SK-N-SH (cell line): ENCODE measurements at regions not wholly inside any gene's neighbourhood (a gene's known extent, or its start where the extent isn't known, plus 50 kb on each side); places are given as distances from the start of the nearest gene placed in this dataset.

ENCODE experiments used
- CTCF ChIA-PET: fragments of 300-600, 350-600 bp; formaldehyde crosslinking; extraction: SDS; loops from one replicate; lab custom pipeline; 2021; lab: Yijun Ruan, JAX
- POLR2A ChIA-PET: fragments of 350-600 bp; sonication (Branson Sonifier 250); formaldehyde crosslinking; extraction: SDS; loops from one replicate; lab custom pipeline; 2020; ENCODE audit warnings: antibody characterized with exemption, inconsistent platforms; lab: Yijun Ruan, JAX
- DNase-seq: peaks from one replicate; pipeline ENCODE4 v3.0.0; 2012
- H2AFZ ChIP-seq: fragments of 200-600 bp; sonication (generic); 2 replicates; pipeline ENCODE4 v1.8.1; 2016; ENCODE audit warnings: antibody characterized with exemption, mild to moderate bottlenecking, low read depth
- H3F3A ChIP-seq: fragments of 200-600 bp; sonication (generic); replicated peaks from 2 replicates; pipeline ENCODE3; 2016; ENCODE audit warnings: antibody characterized with exemption, mild to moderate bottlenecking; ENCODE audit not compliant: insufficient read depth
- H3K27ac ChIP-seq, 2 experiments: fragments of 200-500 bp in 1 of 2; fragments of 200-600 bp in 1 of 2; sonication (Bioruptor generic) in 1 of 2; sonication (generic), shearing (Covaris generic) in 1 of 2; 2 replicates each; pipeline versions ENCODE4 v1.5.1 to v1.6.1; 2014 to 2016; ENCODE audit warnings: low read depth in 2 of 2, inconsistent platforms in 1 of 2, low read length in 1 of 2, mild to moderate bottlenecking in 1 of 2, mixed read lengths in 1 of 2
- H3K27me3 ChIP-seq: fragments of 200-600 bp; sonication (generic), shearing (Covaris generic); 2 replicates; pipeline ENCODE4 v1.6.1; 2016; ENCODE audit warnings: mixed run types; ENCODE audit not compliant: insufficient read depth
- H3K36me3 ChIP-seq, 2 experiments: fragments of 200-500 bp in 1 of 2; fragments of 200-600 bp in 1 of 2; sonication (Bioruptor generic) in 1 of 2; sonication (generic) in 1 of 2; replicated peaks in 1 of 2; 2 replicates each; pipeline versions ENCODE3 to v1.5.1; 2014 to 2016; ENCODE audit warnings: low read length in 1 of 2, mild to moderate bottlenecking in 1 of 2; ENCODE audit not compliant: insufficient read depth in 2 of 2, control insufficient read depth in 1 of 2
- H3K4me1 ChIP-seq, 2 experiments: fragments of 200-500 bp in 1 of 2; fragments of 200-600 bp in 1 of 2; sonication (Bioruptor generic) in 1 of 2; sonication (generic), shearing (Covaris generic) in 1 of 2; 2 replicates each; pipeline versions ENCODE4 v1.5.1 to v1.6.1; 2014 to 2016; ENCODE audit warnings: low read depth in 1 of 2, low read length in 1 of 2, mixed run types in 1 of 2; ENCODE audit not compliant: insufficient read depth in 2 of 2, control insufficient read depth in 1 of 2
- H3K4me2 ChIP-seq: fragments of 200-600 bp; sonication (generic), shearing (Covaris generic); 2 replicates; pipeline ENCODE4 v1.6.1; 2017; ENCODE audit warnings: mixed run types
- H3K4me3 ChIP-seq, 2 experiments: fragments of 200-500 bp in 1 of 2; fragments of 200-600 bp in 1 of 2; sonication (Bioruptor generic) in 1 of 2; sonication (generic), shearing (Covaris generic) in 1 of 2; 2 replicates each; pipeline versions ENCODE4 v1.5.1 to v1.8.1; 2014 to 2016; ENCODE audit warnings: low read depth in 2 of 2, inconsistent platforms in 1 of 2, low read length in 1 of 2, mild to moderate bottlenecking in 1 of 2, mixed read lengths in 1 of 2, moderate library complexity in 1 of 2
- H3K79me2 ChIP-seq: fragments of 200-600 bp; sonication (generic); 2 replicates; pipeline ENCODE4 v1.8.1; 2017; ENCODE audit warnings: mild to moderate bottlenecking; ENCODE audit not compliant: insufficient read depth
- H3K9ac ChIP-seq: fragments of 200-600 bp; sonication (generic); 2 replicates; pipeline ENCODE4 v1.6.1; 2017; ENCODE audit warnings: mixed run types
- H3K9me2 ChIP-seq: fragments of 200-600 bp; sonication (generic); 2 replicates; pipeline ENCODE4 v1.6.1; 2017; ENCODE audit warnings: mixed run types
- H3K9me3 ChIP-seq: fragments of 200-600 bp; sonication (generic); 2 replicates; pipeline ENCODE4 v1.6.1; 2017; ENCODE audit warnings: mixed run types, mild to moderate bottlenecking, moderate library complexity
- H4K20me1 ChIP-seq: fragments of 200-600 bp; sonication (generic); 2 replicates; pipeline ENCODE4 v1.6.1; 2017; ENCODE audit warnings: mild to moderate bottlenecking, mixed run types; ENCODE audit not compliant: insufficient read depth
- EP300 ChIP-seq, 2 experiments: IDR thresholded peaks; 2 replicates each; pipeline versions ENCODE4 v1.4.0 to v1.6.1; 2012; ENCODE audit warnings: borderline replicate concordance in 1 of 2, low read depth in 1 of 2, low read length in 1 of 2
- EZH2phosphoT487 ChIP-seq: fragments of 200-600 bp; sonication (generic); IDR thresholded peaks from 2 replicates; pipeline ENCODE4 v1.6.1; 2017; ENCODE audit warnings: low read depth, mixed run types, mild to moderate bottlenecking, antibody characterized with exemption, moderate library complexity, borderline replicate concordance
- GABPA ChIP-seq: IDR thresholded peaks from 2 replicates; pipeline ENCODE4 v1.4.0; 2012; ENCODE audit warnings: low read depth, mild to moderate bottlenecking
- JUND ChIP-seq: IDR thresholded peaks from 2 replicates; pipeline ENCODE4 v1.4.0; 2012
- POLR2AphosphoS5 ChIP-seq: IDR thresholded peaks from 2 replicates; pipeline ENCODE4 v1.6.1; 2012; ENCODE audit warnings: low read depth, low read length
- RAD21 ChIP-seq: IDR thresholded peaks from 2 replicates; pipeline ENCODE4 v1.6.1; 2012; ENCODE audit warnings: mild to moderate bottlenecking, low read length
- REST ChIP-seq: IDR thresholded peaks from 2 replicates; pipeline ENCODE4 v1.6.1; 2012; ENCODE audit warnings: mild to moderate bottlenecking, low read depth, low read length, moderate library complexity
- RFX5 ChIP-seq: IDR thresholded peaks from 2 replicates; pipeline ENCODE4 v1.6.1; 2012; ENCODE audit warnings: mild to moderate bottlenecking, improper control_type of control experiment, low read length
- SIN3A ChIP-seq: IDR thresholded peaks from 2 replicates; pipeline ENCODE4 v1.6.1; 2012; ENCODE audit warnings: low read depth, mild to moderate bottlenecking, low read length, moderate library complexity, borderline replicate concordance
- SMC3 ChIP-seq: IDR thresholded peaks from 2 replicates; pipeline ENCODE4 v1.6.1; 2012; ENCODE audit warnings: low read depth, low read length, improper control_type of control experiment
- TEAD4 ChIP-seq: IDR thresholded peaks from 2 replicates; pipeline ENCODE4 v1.4.0; 2012; ENCODE audit warnings: mild to moderate bottlenecking, borderline replicate concordance; ENCODE audit not compliant: insufficient read depth
- ZBTB33 ChIP-seq: IDR thresholded peaks from 2 replicates; pipeline ENCODE4 v1.4.0; 2012; ENCODE audit warnings: low read depth, borderline replicate concordance
- WGBS: methylation state at CpG from one replicate; pipeline ENCODE4 v1.1.6; 2017; ENCODE audit warnings: low lambda C conversion rate; 5-methylcytosine and 5-hydroxymethylcytosine counted together
- TF ChIP-seq, protein P1 (sequence below): IDR thresholded peaks from 2 replicates; pipeline ENCODE4; 2012
- TF ChIP-seq, protein P2 (sequence below): IDR thresholded peaks from 2 replicates; pipeline ENCODE4 v1.4.0; 2012; ENCODE audit warnings: low read depth, borderline replicate concordance
- TF ChIP-seq, protein P3 (sequence below): fragments of 150-350 bp; IDR thresholded peaks from 2 replicates; pipeline ENCODE4 v1.6.1; 2016; ENCODE audit warnings: mild to moderate bottlenecking, low read depth, low read length

DNA sequence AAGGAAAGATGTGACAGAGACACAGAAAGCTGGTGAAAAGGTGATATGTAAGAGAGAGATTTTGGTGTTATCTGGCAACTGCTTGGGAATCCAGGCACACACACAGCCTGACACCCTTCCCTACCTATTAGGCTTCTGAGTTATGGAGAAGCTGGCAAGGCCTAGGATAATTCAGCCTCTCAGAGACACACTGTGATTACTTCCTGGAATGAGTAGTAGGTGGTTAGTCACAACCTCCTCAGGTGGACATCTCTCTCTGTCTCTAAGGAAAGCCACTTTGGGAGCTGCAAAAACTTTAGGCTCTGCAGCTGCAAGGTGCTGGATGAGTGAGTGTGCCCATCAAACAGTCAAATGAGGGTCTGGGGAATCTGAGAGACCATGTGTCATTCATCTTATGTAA, 201.9 kb downstream of the PDCD6IP start:
- Histone ChIP-seq H3K9me2 (no peaks in the 10 kb centered on the region), H3K9me3 (no peaks in the 10 kb centered on the region), H3K27ac (no peak overlapping the region), H3K4me1 (peaks cover 0 to 5% of the 10 kb centered on the region in 2 experiments; a peak in 1 of 4 replicates), H3K4me2 (no peak overlapping the region), H3F3A (no peaks in the 10 kb centered on the region), H3K4me3 (no peak overlapping the region), H3K9ac (no peak overlapping the region), H4K20me1 (no peaks in the 10 kb centered on the region), H3K36me3 (no peaks in the 10 kb centered on the region), H3K27me3 (no peaks in the 10 kb centered on the region), H3K79me2 (no peaks in the 10 kb centered on the region), H2AFZ (no peak overlapping the region)
- ChIA-PET CTCF (interaction anchor here (0.6 kb wide), 1 partner anchor 22 kb away, joined by 3 read pairs; no protein-coding TSS in a partner anchor), POLR2A (no interaction called here)
- DNase-seq: no peak
- TF ChIP-seq ZBTB33 (no peak), EP300 (IDR thresholded peaks at IDR 0.05; ENCODE audit: borderline replicate concordance in 1 of 2, low read depth in 1 of 2, low read length in 1 of 2) (no peak), JUND (no peak), EZH2phosphoT487 (no peak), TEAD4 (no peak), RFX5 (no peak), SMC3 (no peak), POLR2AphosphoS5 (no peak)
- TF ChIP-seq, protein P1, sequence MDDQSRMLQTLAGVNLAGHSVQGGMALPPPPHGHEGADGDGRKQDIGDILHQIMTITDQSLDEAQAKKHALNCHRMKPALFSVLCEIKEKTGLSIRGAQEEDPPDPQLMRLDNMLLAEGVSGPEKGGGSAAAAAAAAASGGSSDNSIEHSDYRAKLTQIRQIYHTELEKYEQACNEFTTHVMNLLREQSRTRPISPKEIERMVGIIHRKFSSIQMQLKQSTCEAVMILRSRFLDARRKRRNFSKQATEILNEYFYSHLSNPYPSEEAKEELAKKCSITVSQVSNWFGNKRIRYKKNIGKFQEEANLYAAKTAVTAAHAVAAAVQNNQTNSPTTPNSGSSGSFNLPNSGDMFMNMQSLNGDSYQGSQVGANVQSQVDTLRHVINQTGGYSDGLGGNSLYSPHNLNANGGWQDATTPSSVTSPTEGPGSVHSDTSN: no peak

- H3K36me3 ChIP-seq: no peaks in the 10 kb centered on the region
- H3F3A ChIP-seq: no peaks in the 10 kb centered on the region
- H3K9me3 ChIP-seq: no peaks in the 10 kb centered on the region
- no peak overlapping the region for H3K9ac ChIP-seq
- H3K79me2 ChIP-seq: no peaks in the 10 kb centered on the region
- WGBS: 48% methylated on average over 3 of the region's 3 CpGs
- H3K27ac ChIP-seq: no peak overlapping the region
- no peak for DNase-seq
- H2AFZ ChIP-seq: no peak overlapping the region
- no peaks in the 10 kb centered on the region for H4K20me1 ChIP-seq
- H3K4me2 ChIP-seq: no peak overlapping the region
- H3K27me3 ChIP-seq: no peaks in the 10 kb centered on the region
- POLR2A ChIA-PET: no interaction called here
- TF ChIP-seq, protein P2, sequence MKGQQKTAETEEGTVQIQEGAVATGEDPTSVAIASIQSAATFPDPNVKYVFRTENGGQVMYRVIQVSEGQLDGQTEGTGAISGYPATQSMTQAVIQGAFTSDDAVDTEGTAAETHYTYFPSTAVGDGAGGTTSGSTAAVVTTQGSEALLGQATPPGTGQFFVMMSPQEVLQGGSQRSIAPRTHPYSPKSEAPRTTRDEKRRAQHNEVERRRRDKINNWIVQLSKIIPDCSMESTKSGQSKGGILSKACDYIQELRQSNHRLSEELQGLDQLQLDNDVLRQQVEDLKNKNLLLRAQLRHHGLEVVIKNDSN: no peak
- no peak for TF ChIP-seq EP300 (IDR thresholded peaks at IDR 0.05; ENCODE audit: borderline replicate concordance in 1 of 2, low read depth in 1 of 2, low read length in 1 of 2)
- TF ChIP-seq, protein P3, sequence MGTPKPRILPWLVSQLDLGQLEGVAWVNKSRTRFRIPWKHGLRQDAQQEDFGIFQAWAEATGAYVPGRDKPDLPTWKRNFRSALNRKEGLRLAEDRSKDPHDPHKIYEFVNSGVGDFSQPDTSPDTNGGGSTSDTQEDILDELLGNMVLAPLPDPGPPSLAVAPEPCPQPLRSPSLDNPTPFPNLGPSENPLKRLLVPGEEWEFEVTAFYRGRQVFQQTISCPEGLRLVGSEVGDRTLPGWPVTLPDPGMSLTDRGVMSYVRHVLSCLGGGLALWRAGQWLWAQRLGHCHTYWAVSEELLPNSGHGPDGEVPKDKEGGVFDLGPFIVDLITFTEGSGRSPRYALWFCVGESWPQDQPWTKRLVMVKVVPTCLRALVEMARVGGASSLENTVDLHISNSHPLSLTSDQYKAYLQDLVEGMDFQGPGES: no peak
- no peak for TF ChIP-seq RAD21
- no peak for TF ChIP-seq RFX5
- TF ChIP-seq GABPA: no peak
- TF ChIP-seq REST: no peak
- no peak for TF ChIP-seq JUND
- TF ChIP-seq SIN3A: no peak
- H3K4me3 ChIP-seq: no peak overlapping the region
- H3K4me1 ChIP-seq: peaks cover 0 to 12% of the 10 kb centered on the region in 2 experiments; a peak in 2 of 4 replicates
- CTCF ChIA-PET: no interaction called here
- H3K9me2 ChIP-seq: no peaks in the 10 kb centered on the region
Observed at GRCh38 chr3:34001022-34001421, 202.6 kb downstream of the PDCD6IP start.
